ENCODE measurements at regions not wholly inside any gene's neighbourhood (a gene's known extent, or its start where the extent isn't known, plus 50 kb on each side); places are given as distances from the start of the nearest gene placed in this dataset.

DNA sequence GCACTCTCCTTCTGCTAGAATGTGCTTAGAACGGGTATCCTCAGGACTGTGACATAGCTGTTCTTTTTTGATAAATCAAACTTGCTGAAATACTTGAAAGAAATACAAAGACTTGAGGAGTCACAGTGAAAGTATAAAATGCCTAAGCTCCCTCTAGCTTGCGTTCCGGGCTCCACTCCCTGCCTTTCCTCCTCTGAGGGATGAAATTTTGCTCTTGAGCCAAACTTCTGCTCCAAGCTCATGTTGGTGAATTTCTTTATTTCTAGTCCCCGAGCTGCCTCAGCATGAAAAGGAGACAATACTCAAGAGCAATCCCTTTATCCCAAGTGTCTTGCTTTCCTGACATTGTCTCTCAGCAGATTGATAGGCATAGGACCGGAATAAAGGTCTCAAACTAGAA, 499.6 kb upstream of the ADARB2 start:
- TF ChIP-seq, protein P1, sequence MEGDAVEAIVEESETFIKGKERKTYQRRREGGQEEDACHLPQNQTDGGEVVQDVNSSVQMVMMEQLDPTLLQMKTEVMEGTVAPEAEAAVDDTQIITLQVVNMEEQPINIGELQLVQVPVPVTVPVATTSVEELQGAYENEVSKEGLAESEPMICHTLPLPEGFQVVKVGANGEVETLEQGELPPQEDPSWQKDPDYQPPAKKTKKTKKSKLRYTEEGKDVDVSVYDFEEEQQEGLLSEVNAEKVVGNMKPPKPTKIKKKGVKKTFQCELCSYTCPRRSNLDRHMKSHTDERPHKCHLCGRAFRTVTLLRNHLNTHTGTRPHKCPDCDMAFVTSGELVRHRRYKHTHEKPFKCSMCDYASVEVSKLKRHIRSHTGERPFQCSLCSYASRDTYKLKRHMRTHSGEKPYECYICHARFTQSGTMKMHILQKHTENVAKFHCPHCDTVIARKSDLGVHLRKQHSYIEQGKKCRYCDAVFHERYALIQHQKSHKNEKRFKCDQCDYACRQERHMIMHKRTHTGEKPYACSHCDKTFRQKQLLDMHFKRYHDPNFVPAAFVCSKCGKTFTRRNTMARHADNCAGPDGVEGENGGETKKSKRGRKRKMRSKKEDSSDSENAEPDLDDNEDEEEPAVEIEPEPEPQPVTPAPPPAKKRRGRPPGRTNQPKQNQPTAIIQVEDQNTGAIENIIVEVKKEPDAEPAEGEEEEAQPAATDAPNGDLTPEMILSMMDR (conservative IDR thresholded peaks at IDR 0.05; ENCODE audit: low read depth, low read length): no peak
- TF ChIP-seq EZH2phosphoT487 (IDR thresholded peaks at IDR 0.05; ENCODE audit: borderline replicate concordance, low read length) (no peak), EZH2 (IDR thresholded peaks at IDR 0.05; ENCODE audit: low read length, unreplicated experiment) (no peak)

All from PC-3 (cell line).